HCT116 (cell line): ENCODE measurements at regions not wholly inside any gene's neighbourhood (a gene's known extent, or its start where the extent isn't known, plus 50 kb on each side); places are given as distances from the start of the nearest gene placed in this dataset.
A peak's percentile ranks its signal among the peaks of the same experiment; 100 is the strongest.

Experiments used
- ATAC-seq: fragments of 200-7000 bp; cut with Tn5 transposase; 2 replicates; pipeline ENCODE4 v1.9.1; 2020; ENCODE audit warnings: mild to moderate bottlenecking, moderate library complexity
- BruUV-seq: library from RNA; stranded (reverse); fragments of 400-500 nt; replicated peaks from 2 replicates; lab custom pipeline; 2021; lab: Mats Ljungman, UMichigan
- CTCF ChIA-PET: fragments of 300-600 bp; sonication (Branson Sonifier 250); formaldehyde crosslinking; loops from one replicate; lab custom pipeline; 2021; ENCODE audit warnings: antibody characterized with exemption; lab: Charles Lee
- POLR2A ChIA-PET: fragments of 300-600, 350-600 bp; sonication (Branson Sonifier 250); formaldehyde crosslinking; loops from one replicate; lab custom pipeline; 2021; ENCODE audit warnings: antibody characterized with exemption; lab: Charles Lee
- RAD21 ChIA-PET, 2 experiments: fragments of 300-600 bp; sonication (Branson Sonifier 250); formaldehyde crosslinking; loops; one replicate each; lab custom pipeline; 2023; ENCODE audit warnings: low total read pairs in 2 of 2; ENCODE audit not compliant: uncharacterized antibody in 2 of 2, unreplicated experiment in 2 of 2, low non-redundant PET in 1 of 2; lab: Charles Lee
- DNase-seq: peaks from one replicate; pipeline ENCODE4 v3.0.0-alpha.2; 2010; ENCODE audit warnings: low read depth, low spot score
- H2AFZ ChIP-seq: fragments of 200-600 bp; shearing (Covaris generic), sonication (generic); 2 replicates; pipeline ENCODE4 v1.6.1; 2017; ENCODE audit warnings: low read depth, mixed run types, mixed read lengths, antibody characterized with exemption, low read length; ENCODE audit not compliant: poor library complexity, severe bottlenecking
- H3K27ac ChIP-seq: 2 replicates; pipeline ENCODE4 v1.5.1; 2012; ENCODE audit warnings: low read depth, low read length
- H3K27me3 ChIP-seq: fragments of 200-600 bp; sonication (generic); 2 replicates; pipeline ENCODE4 v1.6.1; 2016; ENCODE audit warnings: mixed run types, low read length, mixed read lengths; ENCODE audit not compliant: insufficient read depth
- H3K36me3 ChIP-seq, 2 experiments: fragments of 200-500 bp in 1 of 2; fragments of 200-600 bp in 1 of 2; sonication (Bioruptor generic) in 1 of 2; sonication (generic) in 1 of 2; 2 replicates each; pipeline versions ENCODE4 v1.5.1 to v1.6.1; 2014 to 2016; ENCODE audit warnings: low read length in 2 of 2, inconsistent platforms in 1 of 2, mixed read lengths in 1 of 2, mixed run types in 1 of 2; ENCODE audit not compliant: insufficient read depth in 2 of 2, control insufficient read depth in 1 of 2
- H3K4me1 ChIP-seq, 2 experiments: fragments of 200-600 bp in 1 of 2; sonication (generic) in 1 of 2; 2 replicates each; pipeline versions ENCODE4 v1.5.1 to v1.6.1; 2012 to 2017; ENCODE audit warnings: low read length in 2 of 2, inconsistent platforms in 1 of 2, mild to moderate bottlenecking in 1 of 2, mixed read lengths in 1 of 2, mixed run types in 1 of 2, moderate library complexity in 1 of 2; ENCODE audit not compliant: insufficient read depth in 2 of 2, control insufficient read depth in 1 of 2
- H3K4me2 ChIP-seq: fragments of 200-600 bp; sonication (generic); 2 replicates; pipeline ENCODE4 v1.6.1; 2017; ENCODE audit warnings: mixed run types, low read length, mixed read lengths
- H3K4me3 ChIP-seq, 2 experiments: fragments of 200-600 bp in 1 of 2; sonication (generic) in 1 of 2; replicated peaks in 1 of 2; 2 replicates each; pipeline ENCODE4 v1.5.1; 2011 to 2016; ENCODE audit warnings: low read length in 2 of 2, control low read depth in 1 of 2, low read depth in 1 of 2, mild to moderate bottlenecking in 1 of 2, mixed read lengths in 1 of 2, mixed run types in 1 of 2
- H3K79me2 ChIP-seq: fragments of 200-600 bp; sonication (generic); 2 replicates; pipeline ENCODE4 v1.6.1; 2017; ENCODE audit warnings: mild to moderate bottlenecking, mixed run types, low read length, moderate library complexity, mixed read lengths; ENCODE audit not compliant: insufficient read depth
- H3K9ac ChIP-seq: fragments of 200-600 bp; sonication (generic); 2 replicates; pipeline ENCODE4 v1.6.1; 2016; ENCODE audit warnings: low read length, mixed read lengths
- H3K9me2 ChIP-seq: fragments of 200-600 bp; sonication (generic), shearing (Covaris generic); 2 replicates; pipeline ENCODE4 v1.6.1; 2017; ENCODE audit warnings: mixed run types, mild to moderate bottlenecking, moderate library complexity; ENCODE audit not compliant: insufficient read depth
- H3K9me3 ChIP-seq, 2 experiments: fragments of 200-500 bp in 1 of 2; fragments of 200-600 bp in 1 of 2; sonication (Bioruptor generic) in 1 of 2; sonication (generic) in 1 of 2; 2 replicates each; pipeline ENCODE4 v1.6.1; 2014 to 2017; ENCODE audit warnings: low read length in 2 of 2, mixed read lengths in 2 of 2, inconsistent platforms in 1 of 2, low read depth in 1 of 2, mild to moderate bottlenecking in 1 of 2, mixed run types in 1 of 2, moderate library complexity in 1 of 2; ENCODE audit not compliant: control insufficient read depth in 1 of 2, insufficient read depth in 1 of 2
- H4K20me1 ChIP-seq: fragments of 200-600 bp; sonication (generic), shearing (Covaris generic); 2 replicates; pipeline ENCODE4 v1.6.1; 2017; ENCODE audit warnings: mixed run types, mild to moderate bottlenecking, moderate library complexity; ENCODE audit not compliant: insufficient read depth
- CEBPB ChIP-seq: IDR thresholded peaks from 2 replicates; pipeline ENCODE4 v1.6.1; 2012; ENCODE audit warnings: low read depth
- JUND ChIP-seq: IDR thresholded peaks from 2 replicates; pipeline ENCODE4 v1.6.1; 2012
- RAD21 ChIP-seq: IDR thresholded peaks from 2 replicates; pipeline ENCODE4 v1.6.1; 2012; ENCODE audit warnings: low read depth, mild to moderate bottlenecking
- ZFX ChIP-seq: fragments of 450-650 bp; IDR thresholded peaks from 2 replicates; pipeline ENCODE4 v1.6.1; 2017
- intact Hi-C: fragments of 100-400 bp; cut with micrococcal nuclease; formaldehyde crosslinking; loops from 2 replicates; pipeline ENCODE4 v1.10.0; 2022
- TF ChIP-seq, protein P1 (sequence below): IDR thresholded peaks from 2 replicates; pipeline ENCODE4 v1.6.1; 2012

DNA sequence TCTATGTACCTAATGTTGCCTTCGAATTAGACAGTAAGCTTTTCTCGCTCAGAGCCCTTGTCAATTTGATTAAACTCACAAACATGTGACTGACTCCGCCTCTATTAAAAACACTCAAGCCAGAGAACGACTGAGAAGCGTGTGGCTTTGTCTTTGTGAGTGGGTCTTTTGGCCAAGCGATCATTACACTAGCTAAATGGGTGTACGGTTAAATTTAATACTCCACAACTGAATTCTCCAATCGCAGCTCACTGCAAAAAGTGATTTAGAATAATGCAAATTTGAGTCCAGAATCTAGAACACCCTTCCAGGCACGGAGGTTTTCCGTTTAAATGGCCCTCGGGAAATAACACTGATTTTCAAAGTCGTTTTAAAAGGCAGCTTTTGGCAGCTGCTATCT, 253.7 kb downstream of the EFCAB11 start:
- no peak overlapping the region; a peak in 1 of 4 replicates for H3K4me3 ChIP-seq

GRCh38 chr14:89699071-89699470, 255.5 kb downstream of the EFCAB11 start:
- no peak overlapping the region for H3K27ac ChIP-seq
- peaks cover 13 to 16% of the 10 kb centered on the region in 2 experiments for H3K4me1 ChIP-seq
- no peaks in the 10 kb centered on the region for H3K9me2 ChIP-seq
- ChIA-PET RAD21 (no interaction called here), POLR2A (no interaction called here), CTCF (no interaction called here)
- no TSS peak for BruUV-seq
- no peaks in the 10 kb centered on the region for H3K36me3 ChIP-seq
- DNase-seq, result no peak
- no peak for ATAC-seq
- H4K20me1 ChIP-seq, result no peaks in the 10 kb centered on the region
- no peaks in the 10 kb centered on the region for H3K79me2 ChIP-seq
- no peak overlapping the region for H3K4me2 ChIP-seq
- intact Hi-C loops, result no loop called here
- no peaks in the 10 kb centered on the region for H3K9me3 ChIP-seq
- H3K9ac ChIP-seq, result no peak overlapping the region
- TF ChIP-seq RAD21, result no peak
- H2AFZ ChIP-seq, result no peak overlapping the region
- no peaks in the 10 kb centered on the region for H3K27me3 ChIP-seq
- no peak overlapping the region for H3K4me3 ChIP-seq

More for the DNA sequence above, 253.7 kb downstream of the EFCAB11 start:
- RAD21 ChIA-PET, result no interaction called here
- Histone ChIP-seq H3K79me2 (no peaks in the 10 kb centered on the region), H3K9me2 (no peaks in the 10 kb centered on the region), H3K36me3 (no peaks in the 10 kb centered on the region), H3K27ac (no peak overlapping the region), H3K27me3 (no peaks in the 10 kb centered on the region), H3K4me2 (peak overlapping the region; percentile 75), H4K20me1 (no peaks in the 10 kb centered on the region), H3K9ac (no peak overlapping the region), H3K4me1 (peaks cover 13 to 16% of the 10 kb centered on the region in 2 experiments), H3K9me3 (no peaks in the 10 kb centered on the region), H2AFZ (peak overlapping the region; percentile 24)
- no peak for TF ChIP-seq ZFX
- TF ChIP-seq RAD21, result no peak
- no peak for TF ChIP-seq JUND
- no peak for TF ChIP-seq CEBPB
- TF ChIP-seq, protein P1, sequence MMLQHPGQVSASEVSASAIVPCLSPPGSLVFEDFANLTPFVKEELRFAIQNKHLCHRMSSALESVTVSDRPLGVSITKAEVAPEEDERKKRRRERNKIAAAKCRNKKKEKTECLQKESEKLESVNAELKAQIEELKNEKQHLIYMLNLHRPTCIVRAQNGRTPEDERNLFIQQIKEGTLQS, result no peak
- no TSS peak for BruUV-seq
- CTCF ChIA-PET, result no interaction called here
- intact Hi-C loops, result no loop called here
- no peak for ATAC-seq
- POLR2A ChIA-PET, result no interaction called here
- no peak for DNase-seq
